SK-N-SH treated with all-trans-retinoic acid at 6 μM for 48 hours (cell line): ENCODE measurements at regions not wholly inside any gene's neighbourhood (a gene's known extent, or its start where the extent isn't known, plus 50 kb on each side); places are given as distances from the start of the nearest gene placed in this dataset.

Source experiments
- ATAC-seq: fragments of 200-7000 bp; cut with Tn5 transposase; 3 replicates; pipeline ENCODE4 v1.9.1; 2020; ENCODE audit warnings: mild to moderate bottlenecking, moderate library complexity
- BACH2 ChIP-seq: fragments of 250-450 bp; sonication (Bioruptor Pico); IDR thresholded peaks from 2 replicates; pipeline ENCODE4 v1.9.0; 2021; ENCODE audit warnings: mild to moderate bottlenecking, borderline replicate concordance
- CSDC2 ChIP-seq: fragments of 250-450 bp; sonication (Bioruptor Pico); IDR thresholded peaks from 2 replicates; pipeline ENCODE4 v1.5.0; 2020; ENCODE audit warnings: mild to moderate bottlenecking, moderate library complexity
- CSRNP3 ChIP-seq: fragments of 250-450 bp; sonication (Bioruptor Pico); IDR thresholded peaks from 2 replicates; pipeline ENCODE4 v1.5.1; 2021; ENCODE audit warnings: mild to moderate bottlenecking, moderate library complexity
- ESRRG ChIP-seq: fragments of 250-450 bp; sonication (Bioruptor Pico); IDR thresholded peaks from 2 replicates; pipeline ENCODE4 v1.6.1; 2021; ENCODE audit warnings: mild to moderate bottlenecking
- GLIS3 ChIP-seq: fragments of 250-450 bp; sonication (Bioruptor Pico); IDR thresholded peaks from 2 replicates; pipeline ENCODE4 v1.5.0; 2020; ENCODE audit warnings: mild to moderate bottlenecking, moderate library complexity
- ISL1 ChIP-seq: fragments of 250-450 bp; sonication (Bioruptor Pico); IDR thresholded peaks from 2 replicates; pipeline ENCODE4 v2.1.2; 2022; ENCODE audit warnings: mild to moderate bottlenecking, moderate library complexity
- POU6F1 ChIP-seq: fragments of 250-450 bp; sonication (Bioruptor Pico); IDR thresholded peaks from 2 replicates; pipeline ENCODE4 v1.8.0; 2021; ENCODE audit warnings: low read depth, mild to moderate bottlenecking, moderate library complexity, borderline replicate concordance
- PPARA ChIP-seq: fragments of 250-450 bp; sonication (Bioruptor Pico); IDR thresholded peaks from 2 replicates; pipeline ENCODE4 v1.5.0; 2020; ENCODE audit warnings: mild to moderate bottlenecking, borderline replicate concordance
- RARB ChIP-seq: fragments of 250-450 bp; sonication (Bioruptor Pico); IDR thresholded peaks from 2 replicates; pipeline ENCODE4 v1.8.0; 2021; ENCODE audit warnings: mild to moderate bottlenecking, moderate library complexity
- SNAI2 ChIP-seq: fragments of 250-450 bp; sonication (Bioruptor Pico); IDR thresholded peaks from 2 replicates; pipeline ENCODE4 v1.5.0; 2020; ENCODE audit warnings: mild to moderate bottlenecking, moderate library complexity
- TOX ChIP-seq: fragments of 250-450 bp; sonication (Bioruptor Pico); IDR thresholded peaks from 2 replicates; pipeline ENCODE4 v1.8.0; 2021; ENCODE audit warnings: mild to moderate bottlenecking, moderate library complexity, borderline replicate concordance
- TSHZ2 ChIP-seq: fragments of 250-450 bp; sonication (Bioruptor Pico); IDR thresholded peaks from 2 replicates; pipeline ENCODE4 v1.5.0; 2020; ENCODE audit warnings: mild to moderate bottlenecking, moderate library complexity
- ZFP3 ChIP-seq: fragments of 250-450 bp; sonication (Bioruptor Pico); IDR thresholded peaks from 2 replicates; pipeline ENCODE4 v1.5.0; 2020; ENCODE audit warnings: mild to moderate bottlenecking, moderate library complexity
- ZFP30 ChIP-seq: fragments of 450-650 bp; formaldehyde crosslinking; IDR thresholded peaks from 2 replicates; pipeline ENCODE4 v1.5.0; 2022; ENCODE audit warnings: mild to moderate bottlenecking, moderate library complexity
- ZNF70 ChIP-seq: fragments of 450-650 bp; formaldehyde crosslinking; IDR thresholded peaks from 2 replicates; pipeline ENCODE4 v1.5.0; 2020; ENCODE audit warnings: mild to moderate bottlenecking, moderate library complexity
- ZNF8 ChIP-seq: fragments of 450-650 bp; formaldehyde crosslinking; IDR thresholded peaks from 2 replicates; pipeline ENCODE4 v1.5.0; 2020; ENCODE audit warnings: mild to moderate bottlenecking, moderate library complexity
- TF ChIP-seq, protein P1 (sequence below): fragments of 250-450 bp; sonication (Bioruptor Pico); IDR thresholded peaks from 2 replicates; pipeline ENCODE4 v1.5.1; 2020; ENCODE audit warnings: low read depth, mild to moderate bottlenecking, moderate library complexity

DNA sequence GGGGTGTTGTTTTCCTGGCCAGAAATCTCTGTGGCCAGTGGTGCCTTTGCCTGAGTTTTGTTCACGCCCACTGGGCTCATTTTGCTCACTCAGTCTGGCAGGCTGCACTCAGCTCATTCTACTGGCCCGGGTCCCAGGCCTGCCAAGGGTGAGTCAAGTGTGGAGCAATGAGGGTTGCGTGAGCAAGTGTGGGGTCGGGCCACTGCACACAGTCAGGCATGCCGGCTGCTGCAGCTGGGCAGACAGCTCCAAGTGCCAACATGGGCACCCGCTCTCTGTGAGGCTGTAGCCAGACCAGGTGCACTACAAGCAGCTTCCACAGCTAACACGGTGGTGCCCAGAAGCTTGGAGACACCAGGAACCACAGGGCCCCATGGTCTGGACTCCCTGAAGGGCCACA is 801.1 kb upstream of the RAB6C start:
- no peak for TF ChIP-seq ESRRG
- no peak for TF ChIP-seq TOX (CRISPR knock-in tag)
- TF ChIP-seq ZFP30: no peak
- TF ChIP-seq ZFP3 (CRISPR knock-in tag): no peak
- TF ChIP-seq, protein P1, sequence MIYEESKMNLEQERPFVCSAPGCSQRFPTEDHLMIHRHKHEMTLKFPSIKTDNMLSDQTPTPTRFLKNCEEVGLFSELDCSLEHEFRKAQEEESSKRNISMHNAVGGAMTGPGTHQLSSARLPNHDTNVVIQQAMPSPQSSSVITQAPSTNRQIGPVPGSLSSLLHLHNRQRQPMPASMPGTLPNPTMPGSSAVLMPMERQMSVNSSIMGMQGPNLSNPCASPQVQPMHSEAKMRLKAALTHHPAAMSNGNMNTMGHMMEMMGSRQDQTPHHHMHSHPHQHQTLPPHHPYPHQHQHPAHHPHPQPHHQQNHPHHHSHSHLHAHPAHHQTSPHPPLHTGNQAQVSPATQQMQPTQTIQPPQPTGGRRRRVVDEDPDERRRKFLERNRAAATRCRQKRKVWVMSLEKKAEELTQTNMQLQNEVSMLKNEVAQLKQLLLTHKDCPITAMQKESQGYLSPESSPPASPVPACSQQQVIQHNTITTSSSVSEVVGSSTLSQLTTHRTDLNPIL (CRISPR knock-in tag): no peak
- no peak for TF ChIP-seq CSDC2 (CRISPR knock-in tag)
- no peak for TF ChIP-seq POU6F1
- no peak for TF ChIP-seq RARB (CRISPR knock-in tag)
- TF ChIP-seq BACH2 (CRISPR knock-in tag): no peak
- TF ChIP-seq ISL1 (CRISPR knock-in tag): no peak

GRCh38 chr2:129179199-129179598 is 800.3 kb upstream of the RAB6C start:
- ATAC-seq: no peak
- no peak for TF ChIP-seq ZFP3 (CRISPR knock-in tag)
- no peak for TF ChIP-seq GLIS3
- no peak for TF ChIP-seq TSHZ2 (CRISPR knock-in tag)
- TF ChIP-seq BACH2 (CRISPR knock-in tag): no peak
- no peak for TF ChIP-seq ESRRG
- TF ChIP-seq ISL1 (CRISPR knock-in tag): no peak
- no peak for TF ChIP-seq ZNF70 (CRISPR knock-in tag)
- no peak for TF ChIP-seq ZFP30
- no peak for TF ChIP-seq PPARA
- no peak for TF ChIP-seq CSDC2 (CRISPR knock-in tag)
- no peak for TF ChIP-seq TOX (CRISPR knock-in tag)
- TF ChIP-seq RARB (CRISPR knock-in tag): no peak
- TF ChIP-seq ZNF8 (CRISPR knock-in tag): no peak
- TF ChIP-seq CSRNP3 (CRISPR knock-in tag): no peak
- TF ChIP-seq POU6F1: no peak
- TF ChIP-seq SNAI2: no peak

More for the DNA sequence above, 801.1 kb upstream of the RAB6C start:
- no peak for ATAC-seq

- no peak for ATAC-seq
- no peak for TF ChIP-seq SNAI2
- no peak for TF ChIP-seq TSHZ2 (CRISPR knock-in tag)
- no peak for TF ChIP-seq ZNF70 (CRISPR knock-in tag)
- no peak for TF ChIP-seq PPARA
- no peak for TF ChIP-seq ZNF8 (CRISPR knock-in tag)
- TF ChIP-seq, protein P1 (CRISPR knock-in tag): no peak
Observed at GRCh38 chr2:129180124-129180716, 799.2 kb upstream of the RAB6C start.
